ENCODE measurements at regions not wholly inside any gene's neighbourhood (a gene's known extent, or its start where the extent isn't known, plus 50 kb on each side); places are given as distances from the start of the nearest gene placed in this dataset.

DNA sequence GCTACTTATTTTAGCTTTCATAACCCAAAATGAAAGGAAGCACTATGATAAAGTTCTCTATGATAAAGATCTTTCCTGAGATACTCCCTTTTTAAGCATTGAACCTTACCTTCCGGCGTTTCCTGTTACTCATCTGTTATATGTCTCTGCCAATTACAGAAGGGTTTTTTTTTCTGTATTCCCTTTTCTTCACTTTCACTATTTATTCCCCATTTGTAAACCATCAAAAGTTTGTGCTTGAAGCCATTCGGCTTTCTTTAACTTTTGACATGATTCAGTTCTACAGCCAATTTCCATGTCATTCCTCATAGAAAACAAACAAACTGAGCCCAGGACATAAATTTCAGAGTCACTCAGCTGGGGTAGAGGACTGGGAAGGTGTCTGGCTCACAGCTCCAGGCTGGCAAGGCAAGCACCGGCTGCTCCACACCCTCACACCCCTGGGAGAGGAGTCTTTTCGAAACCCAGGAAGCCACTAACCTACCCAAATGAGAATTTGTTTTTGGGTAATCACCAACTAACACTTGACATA lies 429.4 kb upstream of the TRIB2 start:
- DNase-seq (ENCODE audit: low spot score): no peak

DNA sequence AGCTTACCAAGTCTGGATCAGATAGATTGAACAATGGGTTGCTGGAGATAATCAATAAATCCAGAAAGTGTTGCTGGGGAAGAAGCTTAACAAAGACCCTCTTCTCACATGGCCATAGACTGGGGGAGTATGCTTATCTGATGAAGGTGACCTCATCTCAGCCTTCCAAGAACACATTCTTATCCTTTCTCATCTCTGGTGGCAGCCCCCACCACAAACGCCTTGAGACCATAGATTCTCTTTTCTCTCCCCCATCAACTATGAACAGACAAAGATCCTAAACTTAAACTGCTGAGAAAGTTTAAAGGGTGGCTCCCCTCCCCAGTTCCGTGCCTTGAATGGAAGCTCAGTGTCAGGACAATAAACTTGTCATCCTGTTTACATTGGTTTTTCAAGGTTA lies 428.7 kb upstream of the TRIB2 start:
- DNase-seq (ENCODE audit: low spot score): no peak

DNA sequence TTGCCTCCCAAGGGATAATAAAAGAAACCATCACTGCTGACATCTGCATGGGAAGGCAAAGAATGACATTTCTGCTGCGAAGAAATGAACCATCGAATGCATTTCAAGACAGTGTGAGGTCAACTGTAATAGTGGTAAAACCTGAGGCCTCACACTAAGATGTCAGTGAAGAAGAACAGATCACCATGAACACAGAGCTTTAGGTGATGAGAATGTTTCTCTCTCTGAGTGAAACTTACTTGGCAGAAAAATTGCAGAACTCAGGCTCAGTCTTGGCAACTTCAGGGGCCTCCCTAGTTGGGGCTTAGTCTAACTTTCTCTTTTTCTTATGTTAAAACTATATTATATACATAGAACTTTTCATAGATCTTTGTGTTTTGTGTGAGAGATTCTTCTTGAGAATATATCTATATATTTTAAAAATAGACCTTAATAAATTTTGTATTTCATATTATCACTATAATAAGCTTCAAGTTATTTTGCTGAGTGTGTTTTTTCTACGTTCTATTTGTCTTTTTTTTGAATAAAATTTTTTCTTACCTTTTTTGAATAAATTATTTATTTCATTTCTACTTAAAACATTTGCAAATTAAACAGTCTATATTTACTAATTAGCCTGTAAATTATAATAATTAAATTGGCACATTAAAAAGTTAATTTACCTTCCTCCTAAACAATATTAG lies 427.5 kb upstream of the TRIB2 start:
- DNase-seq (ENCODE audit: low spot score): no peak

GRCh38 chr2:12291303-12291702 lies 425.4 kb upstream of the TRIB2 start:
- no peak for DNase-seq (ENCODE audit: low spot score)

GRCh38 chr2:12293874-12294273 lies 422.9 kb upstream of the TRIB2 start:
- no peak for DNase-seq (ENCODE audit: low spot score)

GRCh38 chr2:12295856-12296519 lies 420.7 kb upstream of the TRIB2 start:
- no peak for DNase-seq (ENCODE audit: low spot score)

DNA sequence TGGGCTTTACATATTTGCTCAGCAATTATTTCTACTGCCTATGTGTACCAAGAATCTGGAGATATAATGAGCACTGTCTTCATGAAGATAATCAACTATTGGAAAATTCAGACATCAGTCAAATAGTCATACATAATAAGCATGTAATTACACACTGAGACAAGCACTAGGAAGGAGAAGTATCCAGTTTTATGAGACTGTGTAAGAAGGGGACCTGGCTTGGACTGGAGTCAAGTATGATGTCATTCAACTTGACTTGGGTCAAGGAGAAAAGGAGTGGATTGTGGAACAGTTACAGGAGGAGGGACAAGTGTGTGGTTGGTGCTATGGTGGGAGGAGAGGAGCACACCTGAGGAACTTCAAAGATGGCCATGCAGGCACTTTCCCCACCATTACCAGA lies 419.8 kb upstream of the TRIB2 start:
- DNase-seq (ENCODE audit: low spot score): no peak

DNA sequence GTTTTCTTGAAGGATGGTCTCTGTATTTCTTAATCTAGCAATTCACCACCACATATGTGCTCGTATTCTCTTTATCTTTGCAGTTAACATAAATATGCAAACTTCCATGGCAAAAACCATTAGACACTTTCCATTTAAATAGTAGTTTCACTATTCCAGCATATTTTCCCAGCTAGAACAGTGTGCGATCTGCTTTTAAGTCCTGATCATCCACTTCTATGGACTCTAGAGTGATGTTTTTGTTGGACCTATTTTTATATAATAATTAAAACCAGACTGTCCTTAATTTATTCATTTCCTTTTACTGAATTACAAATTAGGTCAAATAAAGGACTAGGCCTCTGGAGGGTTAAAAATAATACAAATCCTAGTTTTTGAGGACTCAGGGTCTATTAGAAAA lies 418.4 kb upstream of the TRIB2 start:
- DNase-seq (ENCODE audit: low spot score): no peak

DNA sequence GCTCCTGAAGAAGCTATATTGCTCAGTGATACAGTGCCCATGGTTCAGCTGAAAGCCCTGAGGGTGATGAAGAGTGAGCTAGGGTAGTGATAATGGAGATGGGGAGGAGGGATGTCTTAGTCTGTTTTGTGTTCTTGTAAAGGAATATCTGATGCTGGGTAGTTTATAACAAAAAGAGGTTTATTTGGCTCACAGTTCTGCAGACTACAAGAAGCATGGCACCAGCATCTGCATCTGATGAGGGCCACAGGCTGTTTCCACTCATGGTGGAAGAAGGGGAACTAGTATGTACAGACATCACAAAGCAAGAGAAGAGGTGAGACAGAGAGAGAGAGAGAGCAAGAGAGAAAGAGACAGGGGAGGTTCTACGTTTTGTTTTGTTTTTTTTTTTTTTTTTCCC lies 417.3 kb upstream of the TRIB2 start:
- no peak for DNase-seq (ENCODE audit: low spot score)

DNA sequence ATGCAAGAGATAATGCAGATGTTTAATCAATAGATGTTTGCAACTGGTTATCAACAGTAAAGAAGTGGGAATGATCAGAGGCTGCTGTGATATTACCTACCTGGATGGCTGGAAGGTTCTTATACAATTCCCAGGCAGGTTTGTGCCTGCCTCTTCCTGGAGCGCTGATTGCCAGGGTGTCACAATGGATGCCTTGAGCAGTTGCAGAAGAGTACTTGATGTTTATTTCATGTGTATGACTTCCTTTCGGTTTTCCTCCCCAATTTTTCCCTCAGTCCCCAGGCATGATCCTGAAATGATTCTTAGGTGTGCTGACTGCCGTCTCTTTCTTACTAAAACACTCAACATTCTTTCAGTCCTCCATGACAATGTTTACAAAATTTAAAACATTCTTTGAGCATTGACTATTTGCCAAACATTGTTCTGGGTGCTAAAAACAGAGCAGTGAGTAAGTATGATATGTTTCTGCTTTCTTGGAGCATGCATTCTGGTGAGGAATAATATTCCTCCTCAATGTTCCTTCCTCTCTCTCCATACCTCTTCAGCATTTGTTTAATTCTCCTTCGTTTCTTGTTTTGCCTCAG lies 416.6 kb upstream of the TRIB2 start:
- no peak for DNase-seq (ENCODE audit: low spot score)

DNA sequence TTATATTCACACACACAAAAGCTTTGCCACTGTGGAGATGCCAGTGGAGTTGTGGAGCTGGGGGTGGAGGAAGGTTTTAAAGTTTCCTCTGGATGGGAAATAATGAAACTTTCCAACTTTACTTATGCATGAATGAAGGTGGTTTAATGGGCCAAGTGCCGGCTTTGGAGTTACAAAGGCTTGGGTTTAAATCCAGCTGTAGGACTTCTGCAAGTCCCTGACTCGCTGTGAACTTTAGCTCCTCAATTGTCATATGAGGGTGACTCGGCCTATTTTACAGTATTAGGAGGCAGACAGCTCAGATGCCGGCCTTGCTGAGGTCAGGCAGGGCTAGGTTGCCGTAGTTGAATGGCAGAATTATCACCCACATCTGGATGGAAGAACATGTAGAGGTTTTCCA lies 415.8 kb upstream of the TRIB2 start:
- DNase-seq (ENCODE audit: low spot score): no peak

- DNase-seq (ENCODE audit: low spot score): no peak
Observed at GRCh38 chr2:12302140-12302539, 414.6 kb upstream of the TRIB2 start.

DNA sequence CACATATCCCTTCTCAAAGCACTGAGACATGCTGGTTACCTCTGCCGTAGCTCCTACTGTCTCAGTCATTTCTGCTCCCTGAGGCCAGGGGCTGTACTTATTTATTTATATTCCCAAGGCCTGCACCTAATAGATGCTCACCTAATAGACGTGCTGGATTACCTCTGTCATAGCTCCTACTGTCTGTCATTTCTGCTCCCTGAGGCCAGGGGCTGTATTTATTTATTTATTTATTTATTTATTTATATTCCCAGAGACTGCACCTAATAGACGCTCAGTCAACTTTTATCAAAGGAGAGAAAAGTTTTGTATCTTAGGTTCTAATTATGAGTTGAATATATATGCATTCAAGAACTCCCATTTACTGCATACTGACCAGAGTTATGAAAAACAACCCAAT lies 414.0 kb upstream of the TRIB2 start:
- DNase-seq (ENCODE audit: low spot score): no peak

DNA sequence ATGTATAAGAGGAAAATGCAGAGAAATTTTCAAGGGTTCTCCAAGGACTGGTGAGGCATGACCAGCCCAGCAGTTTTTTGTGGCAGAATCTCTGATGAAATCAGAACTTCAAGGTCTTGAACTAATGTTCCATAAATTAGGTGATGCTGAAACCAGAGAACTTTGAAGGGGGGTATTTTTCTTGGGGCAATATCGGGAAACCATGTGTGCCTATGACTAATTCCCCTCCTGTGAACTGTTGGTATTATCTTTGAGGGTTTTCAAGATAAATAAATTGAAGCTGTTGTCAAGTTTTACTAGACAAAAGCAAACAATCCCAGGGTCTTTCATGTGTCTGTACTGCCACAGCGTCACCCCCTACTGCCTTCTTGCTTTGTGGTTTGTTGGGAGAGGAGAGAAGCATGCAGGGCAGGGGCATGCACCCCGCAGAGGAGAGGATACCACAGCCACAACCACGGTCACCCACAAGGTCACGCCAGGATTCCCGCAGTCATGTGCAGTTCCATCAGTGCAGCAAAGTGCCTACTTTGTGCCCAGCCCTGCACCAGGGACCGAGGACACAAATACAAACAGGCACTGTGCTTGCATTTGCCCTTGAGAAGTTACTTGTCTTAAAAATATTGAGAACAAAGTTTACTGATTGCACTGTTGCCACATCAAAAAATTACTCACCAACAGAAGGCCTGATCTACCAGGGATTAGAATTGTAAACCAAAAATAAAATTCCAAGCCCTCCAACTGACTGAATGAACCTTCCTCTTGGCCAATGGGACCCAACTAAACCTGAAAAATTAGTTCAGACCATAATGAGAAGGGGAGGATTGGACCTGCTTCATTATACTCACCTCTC lies 413.3 kb upstream of the TRIB2 start:
- DNase-seq (ENCODE audit: low spot score): no peak

GRCh38 chr2:12304564-12305171 lies 412.1 kb upstream of the TRIB2 start:
- DNase-seq (ENCODE audit: low spot score): no peak

DNA sequence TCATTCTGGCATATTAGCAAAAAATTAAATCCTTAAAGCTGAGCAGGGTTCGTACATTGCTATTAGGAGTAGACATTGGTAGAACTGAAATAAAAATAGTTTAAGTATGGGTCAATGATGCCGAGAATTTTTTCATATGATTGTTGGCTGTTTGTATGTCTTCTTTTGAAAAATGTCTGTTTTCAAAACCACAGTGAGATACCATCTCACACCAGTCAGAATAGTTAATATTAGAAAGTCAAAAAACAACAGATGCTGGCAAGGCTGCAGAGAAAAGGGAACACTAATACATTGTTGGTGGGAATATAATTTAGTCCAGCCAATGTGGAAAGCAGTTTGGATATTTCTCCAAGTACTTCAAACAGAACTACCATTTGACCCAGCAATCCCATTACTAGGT lies 410.8 kb upstream of the TRIB2 start:
- no peak for DNase-seq (ENCODE audit: low spot score)

- DNase-seq (ENCODE audit: low spot score): no peak
Observed at GRCh38 chr2:12310399-12310798, 406.3 kb upstream of the TRIB2 start.

- no peak for DNase-seq (ENCODE audit: low spot score)
Observed at GRCh38 chr2:12313445-12314126, 403.1 kb upstream of the TRIB2 start.

- no peak for DNase-seq (ENCODE audit: low spot score)
Observed at GRCh38 chr2:12314127-12314760, 402.5 kb upstream of the TRIB2 start.

- DNase-seq (ENCODE audit: low spot score): no peak
Observed at GRCh38 chr2:12315224-12315623, 401.5 kb upstream of the TRIB2 start.

- DNase-seq (ENCODE audit: low spot score): no peak
Observed at GRCh38 chr2:12316476-12316875, 400.3 kb upstream of the TRIB2 start.
